Small intestine (tissue), 7 donors: ENCODE measurements at regions not wholly inside any gene's neighbourhood (a gene's known extent, or its start where the extent isn't known, plus 50 kb on each side); places are given as distances from the start of the nearest gene placed in this dataset.

Source experiments
- DNase-seq, 2 donors: peaks; one replicate each; pipeline versions ENCODE4 v3.0.0 to v3.0.0-alpha.2; 2013
- FAIRE-seq: peaks from 2 replicates; lab custom pipeline; 2012; peaks lifted over from hg19 to GRCh38; lab: Jason Lieb, UNC
- H3K27ac ChIP-seq, 3 donors: one replicate each; pipeline ENCODE4 v1.5.1; 2013; ENCODE audit warnings: low read length in 2 of 3, mild to moderate bottlenecking in 2 of 3, control low read depth in 1 of 3, inconsistent platforms in 1 of 3, low read depth in 1 of 3, moderate library complexity in 1 of 3
- H3K27me3 ChIP-seq, 3 donors: one replicate each; pipeline ENCODE4 v1.6.1; 2013; ENCODE audit warnings: low read length in 3 of 3, inconsistent platforms in 1 of 3; ENCODE audit not compliant: control insufficient read depth in 3 of 3, insufficient read depth in 3 of 3
- H3K36me3 ChIP-seq, 3 donors: one replicate each; pipeline ENCODE4 v1.6.1; 2013; ENCODE audit warnings: low read length in 3 of 3, inconsistent platforms in 1 of 3, low read depth in 1 of 3, mild to moderate bottlenecking in 1 of 3, moderate library complexity in 1 of 3; ENCODE audit not compliant: control insufficient read depth in 3 of 3, insufficient read depth in 2 of 3
- H3K4me1 ChIP-seq, 3 donors: one replicate each; pipeline ENCODE4 v1.6.1; 2013; ENCODE audit warnings: low read length in 2 of 3, inconsistent platforms in 1 of 3, low read depth in 1 of 3, mild to moderate bottlenecking in 1 of 3, moderate library complexity in 1 of 3; ENCODE audit not compliant: control insufficient read depth in 3 of 3, insufficient read depth in 2 of 3
- H3K4me3 ChIP-seq, 3 donors: one replicate each; pipeline ENCODE4 v1.5.1; 2013; ENCODE audit warnings: low read length in 3 of 3, control low read depth in 1 of 3, inconsistent platforms in 1 of 3, low read depth in 1 of 3, mild to moderate bottlenecking in 1 of 3, moderate library complexity in 1 of 3
- H3K9me3 ChIP-seq, 2 donors: one replicate each; pipeline ENCODE4 v1.6.1; 2013; ENCODE audit warnings: low read depth in 1 of 2, low read length in 1 of 2; ENCODE audit not compliant: control insufficient read depth in 2 of 2, insufficient read depth in 1 of 2
- WGBS, 3 donors: extraction: QIAGEN DNeasy Blood & Tissue Kit; methylation state at CpG; one replicate each; pipeline ENCODE4 v1.1.7; 2013; 5-methylcytosine and 5-hydroxymethylcytosine counted together
- donor health status: healthy with polysubstance abuse.
- donor health status: control.
- donor health status: control.
- donor health status: Bipolar disorder and iron deficiency.
- donor health status: healthy.

DNA sequence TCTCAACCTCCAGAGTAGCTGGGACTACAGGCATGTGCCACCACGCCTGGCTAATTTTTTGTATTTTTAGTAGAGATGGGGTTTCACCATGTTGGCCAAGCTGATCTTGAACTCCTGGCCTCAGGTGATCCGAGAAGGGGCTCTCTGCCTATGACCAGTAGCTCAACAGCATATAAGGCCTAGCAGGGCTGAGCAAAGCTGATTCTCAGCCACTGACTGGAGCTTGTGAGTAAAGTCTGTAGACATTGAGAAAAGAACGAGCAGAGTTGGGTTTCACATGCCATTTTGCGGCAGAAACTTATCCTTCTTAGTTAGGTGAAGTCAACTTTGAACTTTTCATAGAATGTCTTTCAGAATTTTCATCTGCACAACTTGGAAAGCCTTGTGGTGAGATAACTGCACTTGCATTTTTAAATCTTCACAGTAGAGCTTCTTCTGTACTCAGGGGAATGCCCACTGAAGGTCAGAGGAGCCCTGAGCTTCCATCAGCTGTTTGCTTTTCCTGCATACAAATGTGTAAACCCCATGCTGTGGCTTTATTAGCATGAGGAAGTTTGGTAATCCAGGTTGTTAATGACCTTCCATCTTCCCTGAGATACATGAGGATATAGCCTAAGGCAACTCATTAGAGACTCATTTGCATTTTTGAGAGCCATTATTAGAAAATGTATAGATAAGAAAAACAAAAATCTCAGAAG is 602.4 kb downstream of the METTL4 start:
- DNase-seq (no peak), FAIRE-seq (no peak)
- 84 to 85% (median 84%) methylated on average over 4 of the region's 4 CpGs for WGBS, 3 donors
- H3K27me3 ChIP-seq, result no peaks in the 10 kb centered on the region
- no peak overlapping the region for H3K27ac ChIP-seq
- H3K4me1 ChIP-seq, result no peaks in the 10 kb centered on the region
- no peak overlapping the region for H3K4me3 ChIP-seq
- no peaks in the 10 kb centered on the region for H3K9me3 ChIP-seq
- H3K36me3 ChIP-seq, result no peaks in the 10 kb centered on the region

DNA sequence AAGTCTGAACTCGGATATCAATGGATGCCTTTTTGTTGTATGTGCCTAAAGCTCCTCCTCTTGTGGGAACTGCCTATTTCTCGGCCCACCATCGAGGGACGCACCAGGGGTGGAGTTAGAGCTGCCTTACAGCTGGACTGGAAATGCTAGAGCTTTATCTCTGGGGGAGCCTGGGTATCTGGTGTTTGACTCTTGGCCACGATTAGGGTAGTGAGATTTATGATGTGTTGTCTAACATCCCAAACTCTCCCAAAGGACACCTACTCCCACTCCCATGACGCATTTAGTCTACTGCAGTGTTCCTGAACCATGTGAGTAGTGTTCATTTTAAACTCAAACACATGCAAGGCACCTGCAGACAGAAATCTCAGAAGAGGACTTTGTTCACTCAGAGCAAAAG is 594.8 kb downstream of the METTL4 start:
- 39 to 59% (median 50%) methylated on average over 6 of the region's 6 CpGs for WGBS, 3 donors
- H3K4me1 ChIP-seq, result no peaks in the 10 kb centered on the region
- no peak for DNase-seq
- H3K36me3 ChIP-seq, result no peaks in the 10 kb centered on the region
- H3K27ac ChIP-seq, result no peak overlapping the region
- no peak for FAIRE-seq
- no peaks in the 10 kb centered on the region for H3K9me3 ChIP-seq
- H3K27me3 ChIP-seq, result no peaks in the 10 kb centered on the region
- H3K4me3 ChIP-seq, result no peak overlapping the region

DNA sequence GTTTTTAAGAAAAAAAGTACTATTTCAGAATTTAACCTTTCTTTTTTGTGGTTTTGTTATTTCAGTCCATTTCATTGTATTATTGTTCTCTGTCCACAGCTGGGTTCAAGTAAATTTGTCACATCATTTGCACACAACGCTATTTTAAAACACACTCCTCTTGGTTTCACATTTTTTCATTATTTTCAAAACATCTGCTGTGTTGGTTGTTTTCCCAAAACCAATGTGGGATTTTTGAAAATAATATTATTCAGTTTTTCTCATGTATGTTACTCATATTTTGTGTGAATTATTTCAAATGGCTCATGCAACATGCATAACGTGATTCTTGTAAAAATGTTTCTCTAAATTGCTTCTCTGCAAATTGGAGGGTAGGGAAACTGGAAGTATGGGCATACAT is 589.2 kb downstream of the METTL4 start:
- H3K27me3 ChIP-seq, result no peaks in the 10 kb centered on the region
- WGBS, 3 donors, result 67 to 79% (median 75%) methylated on average over 2 of the region's 2 CpGs
- H3K4me1 ChIP-seq, result no peaks in the 10 kb centered on the region
- H3K36me3 ChIP-seq, result no peaks in the 10 kb centered on the region
- no peak overlapping the region for H3K4me3 ChIP-seq
- FAIRE-seq (no peak), DNase-seq (no peak)
- H3K27ac ChIP-seq, result no peak overlapping the region
- H3K9me3 ChIP-seq, result no peaks in the 10 kb centered on the region

DNA sequence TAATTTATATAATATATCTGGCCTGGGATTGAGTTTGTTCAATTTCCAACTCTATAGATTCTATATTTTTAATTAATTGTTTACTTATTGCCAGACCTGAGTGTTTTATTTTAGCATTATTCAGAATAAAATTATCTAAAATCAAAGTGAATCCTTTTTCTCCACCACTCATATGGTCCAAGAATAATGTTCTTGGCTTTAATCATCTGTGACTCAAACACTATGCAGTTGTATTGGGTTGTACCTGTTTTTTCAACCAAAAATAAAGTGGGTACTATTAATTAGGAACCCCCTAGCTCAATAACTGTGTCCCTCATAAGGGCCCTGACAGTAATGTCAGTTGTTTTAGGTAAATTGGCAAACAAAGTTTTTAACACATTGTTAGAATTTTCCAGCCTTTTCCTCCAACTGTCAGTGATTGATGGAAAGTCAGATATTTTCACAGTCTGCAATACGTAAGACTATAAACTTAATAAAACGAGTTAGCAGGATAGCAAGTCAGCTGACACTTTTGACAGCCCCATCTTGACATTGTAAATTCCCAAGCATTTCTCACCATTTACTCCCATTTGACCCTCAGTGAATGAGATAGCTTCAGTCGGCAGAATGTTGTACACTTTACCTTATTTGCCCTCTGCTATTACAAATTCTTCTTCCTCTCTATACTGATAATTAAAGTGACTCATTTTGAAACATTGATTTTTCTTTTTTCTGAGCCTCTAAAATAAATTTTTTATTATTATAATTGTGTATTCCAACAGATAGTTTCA is 587.4 kb downstream of the METTL4 start:
- 38 to 51% (median 38%) methylated on average over 3 of the region's 3 CpGs for WGBS, 3 donors
- no peaks in the 10 kb centered on the region for H3K36me3 ChIP-seq
- H3K27ac ChIP-seq, result no peak overlapping the region
- no peak overlapping the region for H3K4me3 ChIP-seq
- DNase-seq (no peak), FAIRE-seq (no peak)
- H3K27me3 ChIP-seq, result no peaks in the 10 kb centered on the region
- H3K4me1 ChIP-seq, result no peaks in the 10 kb centered on the region
- H3K9me3 ChIP-seq, result no peaks in the 10 kb centered on the region

DNA sequence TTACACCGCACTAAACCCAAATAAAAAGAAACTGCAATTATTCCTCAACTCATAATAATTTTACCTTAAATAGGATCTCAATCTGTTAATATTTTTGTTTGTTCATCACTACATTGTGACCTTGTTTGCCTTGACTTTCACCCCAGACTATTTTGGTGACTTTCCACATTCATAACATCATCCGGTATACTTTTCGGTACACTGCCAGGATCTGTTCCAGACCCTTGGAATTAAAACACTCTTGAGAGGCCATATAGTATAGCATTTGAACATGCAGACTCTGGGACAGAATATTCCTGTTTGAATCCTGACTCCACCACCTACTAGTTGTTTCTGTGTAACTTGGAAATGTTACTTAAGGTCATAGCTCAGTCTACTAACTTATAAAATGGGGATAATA is 577.4 kb downstream of the METTL4 start:
- no peak for FAIRE-seq
- 91 to 93% (median 91%) methylated on average over 3 of the region's 3 CpGs for WGBS, 3 donors

DNA sequence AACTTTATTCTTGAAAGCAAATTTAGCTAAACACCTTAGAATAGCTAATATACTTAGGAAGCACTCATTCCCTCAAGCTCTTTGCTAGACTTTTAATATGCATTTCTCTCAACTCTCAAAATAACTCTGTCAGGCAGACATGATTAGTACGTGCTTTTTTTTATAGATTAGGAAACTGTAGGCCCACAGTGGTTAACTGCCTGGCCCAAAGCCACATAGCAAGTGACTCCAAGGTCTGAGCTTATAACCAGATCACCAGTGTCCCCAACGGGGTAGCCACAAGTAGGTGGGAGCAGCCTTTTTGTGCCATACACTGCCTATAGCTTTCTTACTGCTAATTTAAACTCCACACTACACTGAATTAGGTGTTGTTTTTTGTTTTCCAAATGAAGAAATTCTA is 576.8 kb downstream of the METTL4 start:
- 45 to 52% (median 47%) methylated on average over 2 of the region's 2 CpGs for WGBS, 3 donors

More for the DNA sequence above, 577.4 kb downstream of the METTL4 start:
- no peaks in the 10 kb centered on the region for H3K9me3 ChIP-seq
- H3K4me3 ChIP-seq, result no peak overlapping the region
- no peak for DNase-seq
- no peak overlapping the region for H3K27ac ChIP-seq
- H3K27me3 ChIP-seq, result peaks cover 0 to 2% (median 0%) of the 10 kb centered on the region in 3 donors
- H3K36me3 ChIP-seq, result no peaks in the 10 kb centered on the region
- no peaks in the 10 kb centered on the region for H3K4me1 ChIP-seq

DNA sequence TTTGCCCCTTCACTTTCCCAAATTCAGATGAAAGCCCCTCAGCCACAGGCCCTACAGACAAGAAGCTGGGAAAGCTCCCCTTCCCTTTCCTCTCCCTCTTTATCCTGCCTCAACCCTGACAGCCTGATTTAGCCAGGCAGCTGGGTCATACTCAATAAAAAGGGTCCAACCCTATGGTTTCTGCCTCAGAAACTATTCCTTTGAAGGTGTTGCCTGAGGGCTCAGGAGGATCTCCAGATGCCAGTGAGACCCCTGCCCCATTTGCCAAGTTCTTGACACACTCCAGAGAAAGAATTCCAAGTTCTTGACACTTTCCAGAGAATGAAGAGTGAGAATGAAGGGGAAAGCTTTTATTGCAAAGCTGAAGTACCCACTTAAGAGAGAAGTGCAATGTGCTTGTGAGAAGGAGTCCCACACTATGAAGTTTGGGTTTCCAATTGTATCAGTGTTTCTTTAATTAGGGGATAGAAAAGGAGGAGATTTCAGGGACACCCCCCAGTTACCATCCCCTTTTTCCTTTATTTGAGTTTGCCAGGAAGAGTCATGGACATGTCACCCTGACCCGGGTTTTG is 576.2 kb downstream of the METTL4 start:
- no peaks in the 10 kb centered on the region for H3K36me3 ChIP-seq
- FAIRE-seq, result no peak
- no peaks in the 10 kb centered on the region for H3K4me1 ChIP-seq
- no peak for DNase-seq
- no peak overlapping the region for H3K27ac ChIP-seq
- peaks cover 0 to 2% (median 0%) of the 10 kb centered on the region in 3 donors for H3K27me3 ChIP-seq
- WGBS, 3 donors, result 56 to 86% (median 71%) methylated on average over 1 of the region's 1 CpG
- no peak overlapping the region for H3K4me3 ChIP-seq
- H3K9me3 ChIP-seq, result no peaks in the 10 kb centered on the region

More for the DNA sequence above, 576.8 kb downstream of the METTL4 start:
- Histone ChIP-seq H3K4me3 (no peak overlapping the region), H3K27ac (no peak overlapping the region), H3K36me3 (no peaks in the 10 kb centered on the region), H3K4me1 (no peaks in the 10 kb centered on the region), H3K9me3 (no peaks in the 10 kb centered on the region), H3K27me3 (peaks cover 0 to 2% (median 0%) of the 10 kb centered on the region in 3 donors)
- DNase-seq, result no peak
- no peak for FAIRE-seq

DNA sequence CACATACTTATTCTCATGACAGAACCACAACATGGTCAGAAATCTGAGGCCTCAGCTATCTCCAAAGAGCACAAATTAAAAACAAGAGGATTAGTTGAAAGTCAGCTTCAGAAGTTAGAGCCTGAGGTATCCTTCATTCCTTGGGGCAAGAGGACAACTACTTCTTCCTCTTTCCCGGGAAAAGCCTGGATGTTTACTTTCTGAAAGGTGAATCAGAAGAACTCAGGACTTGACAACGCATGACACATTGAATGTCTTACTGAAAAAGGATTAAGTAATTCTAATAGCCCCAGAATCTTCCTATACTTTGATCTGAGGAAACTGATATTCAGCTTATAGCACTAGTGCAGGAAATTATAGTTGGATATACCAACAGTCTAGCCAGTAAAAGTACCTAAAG is 573.2 kb downstream of the METTL4 start:
- FAIRE-seq, result no peak
- H3K27ac ChIP-seq, result no peak overlapping the region
- H3K4me3 ChIP-seq, result no peak overlapping the region
- peaks cover 0 to 2% (median 0%) of the 10 kb centered on the region in 3 donors for H3K27me3 ChIP-seq
- WGBS, 3 donors, result 50 to 60% (median 51%) methylated on average over 2 of the region's 2 CpGs
- peaks cover 0 to 5% (median 0%) of the 10 kb centered on the region in 3 donors for H3K4me1 ChIP-seq
- no peak for DNase-seq
- no peaks in the 10 kb centered on the region for H3K9me3 ChIP-seq
- H3K36me3 ChIP-seq, result no peaks in the 10 kb centered on the region
